ENCODE measurements at regions not wholly inside any gene's neighbourhood (a gene's known extent, or its start where the extent isn't known, plus 50 kb on each side); places are given as distances from the start of the nearest gene placed in this dataset.
A peak's percentile ranks its signal among the peaks of the same experiment; 100 is the strongest.

GRCh38 chr6:74579794-74580193 lies 626.1 kb downstream of the COL12A1 start:
- CTCF ChIA-PET, result interaction anchor here (1.1 kb wide), 1 partner anchor 13 kb away, joined by 4 read pairs; no protein-coding TSS in a partner anchor
- POLR2A ChIA-PET, result no interaction called here
- TF ChIP-seq CTCF (IDR thresholded peaks at IDR 0.05; ENCODE audit: control extremely low read depth, extremely low read depth, low read depth, missing control alignments), result no peak
- no peak for DNase-seq (ENCODE audit: extremely low spot score)

DNA sequence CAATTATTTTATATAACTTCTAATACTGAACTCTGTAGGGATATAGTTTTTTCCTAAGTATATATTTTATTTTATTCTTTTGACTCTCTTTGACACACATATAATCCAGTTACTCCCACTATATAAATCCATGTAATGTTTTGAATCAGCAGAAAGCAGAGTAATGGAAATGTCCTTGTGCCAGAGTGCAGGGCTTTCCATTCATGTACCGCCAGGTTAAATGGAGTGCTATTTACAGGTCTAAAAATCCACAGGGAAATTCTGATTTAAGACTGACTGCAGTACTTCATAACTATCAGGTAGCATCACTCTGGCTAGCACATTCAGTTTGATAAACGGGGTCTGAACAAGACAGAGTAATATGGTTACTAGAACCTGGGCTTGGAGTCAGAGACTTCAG lies 626.8 kb downstream of the COL12A1 start:
- CTCF ChIA-PET, result no interaction called here
- TF ChIP-seq CTCF (IDR thresholded peaks at IDR 0.05; ENCODE audit: control extremely low read depth, extremely low read depth, low read depth, missing control alignments), result no peak
- DNase-seq (ENCODE audit: extremely low spot score), result no peak
- POLR2A ChIA-PET, result no interaction called here

DNA sequence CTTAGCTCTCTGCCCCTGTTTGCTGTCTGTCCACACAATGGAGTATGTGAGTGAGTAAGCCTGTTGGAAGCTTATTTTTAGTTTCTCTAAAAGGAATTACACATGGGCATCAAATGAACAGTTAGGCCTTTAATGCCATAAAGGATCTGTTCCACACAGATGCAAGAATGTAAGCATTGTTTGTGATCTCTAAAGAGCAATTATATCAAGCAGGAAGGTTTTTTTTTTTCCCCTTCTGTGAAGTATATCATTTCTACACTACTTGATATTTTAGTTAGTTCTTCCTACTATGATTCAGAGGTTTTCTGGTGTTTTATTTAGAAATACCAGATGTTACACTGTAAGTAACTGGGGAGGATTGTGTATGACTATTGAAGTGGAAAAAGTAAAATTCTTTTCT lies 627.5 kb downstream of the COL12A1 start:
- DNase-seq (ENCODE audit: extremely low spot score), result no peak
- TF ChIP-seq CTCF (IDR thresholded peaks at IDR 0.05; ENCODE audit: control extremely low read depth, extremely low read depth, low read depth, missing control alignments), result no peak
- POLR2A ChIA-PET, result interaction anchor here (0.7 kb wide), 1 partner anchor 749 kb away, joined by 5 read pairs; no protein-coding TSS in a partner anchor
- CTCF ChIA-PET, result interaction anchor here (0.9 to 1.6 kb wide), 2 partner anchors 10 to 20 kb away, joined by 3 read pairs; no protein-coding TSS in a partner anchor

DNA sequence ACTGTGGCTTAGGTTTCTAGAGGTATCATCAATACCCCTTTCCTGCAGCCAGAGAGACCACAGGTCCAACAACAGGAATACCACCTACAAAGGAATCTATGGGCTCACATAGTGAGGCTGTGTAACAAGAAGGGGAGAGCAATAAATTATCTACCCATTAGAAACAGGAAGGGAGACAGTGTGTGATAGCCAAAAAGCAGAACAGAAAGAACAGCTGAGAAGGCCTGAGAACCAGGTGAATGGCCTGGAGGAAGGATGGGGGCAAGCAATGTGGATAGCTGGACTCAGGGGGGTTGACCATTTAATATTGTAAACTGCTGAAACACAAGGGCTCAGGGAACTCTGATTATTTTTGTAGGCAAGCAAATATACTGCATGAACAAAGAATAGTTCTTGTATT lies 628.2 kb downstream of the COL12A1 start:
- peak; percentile 32 for DNase-seq (ENCODE audit: extremely low spot score)
- ChIA-PET POLR2A (no interaction called here), CTCF (interaction anchor here (0.9 to 1.6 kb wide), 2 partner anchors 11 to 20 kb away, joined by 3 read pairs; no protein-coding TSS in a partner anchor)
- TF ChIP-seq CTCF (IDR thresholded peaks at IDR 0.05; ENCODE audit: control extremely low read depth, extremely low read depth, low read depth, missing control alignments), result no peak

- TF ChIP-seq CTCF (IDR thresholded peaks at IDR 0.05; ENCODE audit: control extremely low read depth, extremely low read depth, low read depth, missing control alignments), result peak; percentile 20
- CTCF ChIA-PET, result interaction anchor here (1.0 to 3.4 kb wide), 4 partner anchors 10 to 166 kb away, joined by 3 to 10 read pairs (median 5); no protein-coding TSS in a partner anchor
- POLR2A ChIA-PET, result no interaction called here
- DNase-seq (ENCODE audit: extremely low spot score), result no peak
These were observed 631.1 kb downstream of the COL12A1 start for GRCh38 chr6:74574794-74575193.

- DNase-seq (ENCODE audit: extremely low spot score), result no peak
- TF ChIP-seq CTCF (IDR thresholded peaks at IDR 0.05; ENCODE audit: control extremely low read depth, extremely low read depth, low read depth, missing control alignments), result no peak
- CTCF ChIA-PET, result interaction anchor here (1.3 to 3.4 kb wide), 5 partner anchors 10 to 165 kb away, joined by 3 to 10 read pairs (median 5); no protein-coding TSS in a partner anchor
- POLR2A ChIA-PET, result no interaction called here
These were observed 632.2 kb downstream of the COL12A1 start for GRCh38 chr6:74573613-74574012.

All from GM10248 (cell line).